PFSK-1 (cell line): ENCODE measurements at regions not wholly inside any gene's neighbourhood (a gene's known extent, or its start where the extent isn't known, plus 50 kb on each side); places are given as distances from the start of the nearest gene placed in this dataset.
A peak's percentile ranks its signal among the peaks of the same experiment; 100 is the strongest.

Source experiments
- FOXP2 ChIP-seq: optimal IDR thresholded peaks from 2 replicates; pipeline ENCODE3; 2011; ENCODE audit warnings: borderline replicate concordance, control low read depth, inconsistent platforms; ENCODE audit not compliant: insufficient read depth; ENCODE audit errors: extremely low read length, extremely low read depth
- POLR2AphosphoS5 ChIP-seq: IDR thresholded peaks from 2 replicates; pipeline ENCODE4 v1.6.1; 2012; ENCODE audit warnings: low read depth, mild to moderate bottlenecking, control low read depth, low read length, moderate library complexity
- REST ChIP-seq, 2 experiments: IDR thresholded peaks; 2 replicates each; pipeline versions ENCODE4 v1.6.1 to v1.8.0; 2011 to 2012; ENCODE audit warnings: low read depth in 2 of 2, low read length in 2 of 2, control low read depth in 1 of 2, inconsistent platforms in 1 of 2, mild to moderate bottlenecking in 1 of 2, moderate library complexity in 1 of 2; ENCODE audit not compliant: insufficient read depth in 1 of 2
- SIN3A ChIP-seq: IDR thresholded peaks from 2 replicates; pipeline ENCODE4 v1.6.1; 2012; ENCODE audit warnings: mild to moderate bottlenecking, low read length, moderate library complexity, borderline replicate concordance; ENCODE audit not compliant: insufficient read depth
- TAF1 ChIP-seq: IDR thresholded peaks from 2 replicates; pipeline ENCODE4 v1.6.1; 2012; ENCODE audit warnings: low read length, control low read depth, borderline replicate concordance; ENCODE audit not compliant: insufficient read depth

GRCh38 chr7:26007510-26007909 lies 144.5 kb upstream of the NFE2L3 start:
- TF ChIP-seq POLR2AphosphoS5, result no peak
- TF ChIP-seq TAF1, result no peak
- TF ChIP-seq FOXP2, result no peak
- no peak for TF ChIP-seq SIN3A
- no peak for TF ChIP-seq REST (IDR thresholded peaks at IDR 0.05; ENCODE audit: insufficient read depth in 1 of 2, low read depth in 2 of 2, low read length in 2 of 2)

DNA sequence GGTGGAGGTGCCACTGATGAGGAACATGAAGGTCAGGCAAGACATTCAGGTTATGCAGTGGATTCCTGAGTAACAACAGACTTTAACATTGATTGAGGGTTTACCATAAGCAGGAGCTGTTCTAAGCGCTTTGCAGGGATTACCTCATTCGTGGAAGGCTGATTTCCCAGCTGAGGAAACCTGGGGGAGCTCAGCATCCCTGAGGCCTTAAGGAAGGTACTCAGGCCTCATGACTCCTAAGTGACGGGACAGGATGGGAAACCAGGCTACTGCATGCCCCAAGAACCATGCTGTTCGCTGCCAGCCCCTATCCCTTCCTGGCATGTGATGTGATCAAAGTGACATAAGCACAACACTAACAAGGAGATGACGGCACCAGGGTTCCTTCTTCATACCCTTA lies 143.6 kb upstream of the NFE2L3 start:
- TF ChIP-seq REST (IDR thresholded peaks at IDR 0.05; ENCODE audit: insufficient read depth in 1 of 2, low read depth in 2 of 2, low read length in 2 of 2) (no peak), TAF1 (no peak), FOXP2 (no peak), SIN3A (no peak), POLR2AphosphoS5 (no peak)

DNA sequence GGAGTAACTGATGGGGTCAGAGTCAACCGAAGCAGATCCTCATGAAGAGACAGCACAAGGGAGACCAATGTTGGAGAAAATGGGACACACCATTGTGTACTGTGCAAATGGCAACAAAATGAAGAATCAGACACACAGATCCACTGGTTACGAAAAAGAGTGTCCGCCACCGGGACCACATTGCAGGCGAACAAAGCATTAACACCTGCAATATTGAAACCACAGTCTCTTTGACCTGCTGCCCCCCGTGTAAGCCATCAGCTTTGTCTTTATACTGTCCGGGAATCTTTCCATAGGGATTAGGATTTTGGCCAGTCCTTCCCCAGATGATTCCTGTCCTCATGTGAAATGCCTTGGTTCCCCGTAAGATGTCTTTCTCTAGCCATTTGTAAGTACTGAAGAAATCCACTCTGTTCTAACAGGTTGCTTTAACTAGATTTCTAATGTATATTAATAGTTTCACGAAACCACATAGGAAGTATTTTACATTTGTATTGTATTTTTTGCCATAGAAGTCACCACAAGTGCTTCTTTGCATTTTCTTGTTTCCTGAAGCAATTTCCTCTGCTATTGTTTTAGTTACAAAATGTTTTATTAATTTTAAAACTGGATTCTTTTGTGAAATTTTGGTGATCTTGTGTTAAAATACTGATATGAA lies 140.8 kb upstream of the NFE2L3 start:
- TF ChIP-seq POLR2AphosphoS5 (no peak), SIN3A (no peak), FOXP2 (no peak), TAF1 (no peak), REST (IDR thresholded peaks at IDR 0.05; ENCODE audit: insufficient read depth in 1 of 2, low read depth in 2 of 2, low read length in 2 of 2) (no peak)

DNA sequence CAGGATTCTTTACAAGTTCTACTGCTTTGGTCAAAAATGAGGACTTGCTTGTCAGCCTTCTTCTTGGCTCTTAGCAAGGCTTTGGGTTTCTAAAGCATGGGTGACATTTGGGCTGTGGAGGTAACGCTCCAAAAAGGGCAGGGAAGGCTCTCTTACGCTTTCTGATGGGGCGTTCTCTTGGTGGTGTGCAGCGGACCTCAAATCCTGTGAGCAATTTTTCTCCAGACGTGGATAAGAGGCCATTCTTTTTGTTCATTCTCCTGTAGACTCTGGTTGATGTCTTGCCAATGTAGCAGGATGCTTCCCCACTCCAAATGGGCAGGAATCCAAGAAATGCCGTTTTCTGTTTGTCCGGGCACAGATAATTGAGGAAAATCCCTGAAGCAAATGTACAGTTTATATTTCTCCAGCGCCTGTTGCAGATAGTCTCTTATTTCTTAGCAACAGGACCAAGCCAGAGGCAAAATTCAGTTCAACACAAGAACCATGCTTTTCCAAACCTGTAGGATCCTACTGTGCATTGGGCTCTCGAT lies 138.4 kb upstream of the NFE2L3 start:
- TF ChIP-seq SIN3A (no peak), REST (IDR thresholded peaks at IDR 0.05; ENCODE audit: insufficient read depth in 1 of 2, low read depth in 2 of 2, low read length in 2 of 2) (0 out of 4 replicates have a peak, but pooled peaks of 1 of the 2 experiments have one; percentile 21)

DNA sequence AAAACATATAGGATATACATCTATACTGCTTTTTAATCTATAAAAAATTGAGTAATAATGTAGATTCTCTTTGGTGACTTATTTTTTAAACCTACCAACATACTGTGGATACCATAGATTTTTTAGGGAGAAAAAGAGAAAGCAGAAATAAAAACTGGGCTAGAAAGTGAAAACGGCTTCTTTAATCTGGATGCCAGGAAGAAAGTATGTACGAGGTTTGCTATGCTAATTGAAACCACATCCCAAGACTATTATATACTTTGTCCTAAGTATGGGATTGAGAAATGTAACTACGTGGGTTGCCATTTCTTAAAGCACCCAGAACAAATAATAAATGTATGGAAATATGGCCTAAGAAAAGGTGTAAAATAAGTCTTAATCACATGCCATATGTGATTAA lies 129.0 kb upstream of the NFE2L3 start:
- TF ChIP-seq SIN3A (no peak), REST (IDR thresholded peaks at IDR 0.05; ENCODE audit: insufficient read depth in 1 of 2, low read depth in 2 of 2, low read length in 2 of 2) (no peak), FOXP2 (no peak), POLR2AphosphoS5 (no peak), TAF1 (no peak)
